Loucy (cell line): ENCODE measurements at regions not wholly inside any gene's neighbourhood (a gene's known extent, or its start where the extent isn't known, plus 50 kb on each side); places are given as distances from the start of the nearest gene placed in this dataset.

Experiments
- EZH2phosphoT487 ChIP-seq: fragments of 200-600 bp; IDR thresholded peaks from 2 replicates; pipeline ENCODE4 v1.6.1; 2018; ENCODE audit warnings: antibody characterized with exemption, mild to moderate bottlenecking, moderate library complexity, borderline replicate concordance
- TF ChIP-seq, protein P1 (sequence below): fragments of 200-600 bp; sonication (generic); conservative IDR thresholded peaks from 2 replicates; pipeline ENCODE4 v1.5.1; 2014; ENCODE audit warnings: mild to moderate bottlenecking, antibody characterized with exemption, low read length

DNA sequence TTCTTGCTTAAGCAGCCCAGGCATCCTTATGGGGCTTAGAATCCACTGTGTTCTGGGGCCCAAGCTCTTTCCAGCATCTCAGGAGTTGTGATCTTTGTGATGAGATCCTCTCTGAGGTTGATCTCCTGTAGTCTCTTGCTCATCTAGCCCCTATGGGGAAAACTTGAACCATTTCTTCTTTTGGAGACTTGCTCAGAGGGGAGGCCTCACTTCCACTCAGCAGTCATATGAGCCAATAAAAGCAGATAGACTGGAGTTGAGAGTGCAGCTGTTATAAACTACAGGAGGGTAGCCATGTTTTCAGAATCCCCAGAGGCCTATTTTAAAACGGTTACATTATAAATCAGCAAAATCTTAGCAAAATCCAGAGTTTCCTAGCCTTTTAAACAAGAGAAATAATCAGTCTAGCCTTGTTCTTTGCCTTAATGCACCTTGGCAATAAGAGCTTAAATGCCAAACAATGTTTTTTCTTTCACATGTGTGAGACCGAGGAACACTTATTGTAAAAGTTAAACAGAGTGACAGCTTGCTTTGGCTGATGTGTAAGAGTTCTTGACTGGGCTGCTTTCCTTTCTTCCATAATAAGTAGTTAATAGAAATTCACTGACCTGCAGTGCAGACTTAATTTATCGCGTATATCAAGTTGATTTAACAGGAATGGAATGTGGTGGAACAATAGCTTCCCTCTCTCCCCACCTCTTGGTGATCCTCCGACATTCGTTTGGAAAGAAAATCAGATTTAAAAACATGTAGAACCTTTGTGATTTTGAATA, 168.3 kb downstream of the NEDD1 start:
- TF ChIP-seq, protein P1, sequence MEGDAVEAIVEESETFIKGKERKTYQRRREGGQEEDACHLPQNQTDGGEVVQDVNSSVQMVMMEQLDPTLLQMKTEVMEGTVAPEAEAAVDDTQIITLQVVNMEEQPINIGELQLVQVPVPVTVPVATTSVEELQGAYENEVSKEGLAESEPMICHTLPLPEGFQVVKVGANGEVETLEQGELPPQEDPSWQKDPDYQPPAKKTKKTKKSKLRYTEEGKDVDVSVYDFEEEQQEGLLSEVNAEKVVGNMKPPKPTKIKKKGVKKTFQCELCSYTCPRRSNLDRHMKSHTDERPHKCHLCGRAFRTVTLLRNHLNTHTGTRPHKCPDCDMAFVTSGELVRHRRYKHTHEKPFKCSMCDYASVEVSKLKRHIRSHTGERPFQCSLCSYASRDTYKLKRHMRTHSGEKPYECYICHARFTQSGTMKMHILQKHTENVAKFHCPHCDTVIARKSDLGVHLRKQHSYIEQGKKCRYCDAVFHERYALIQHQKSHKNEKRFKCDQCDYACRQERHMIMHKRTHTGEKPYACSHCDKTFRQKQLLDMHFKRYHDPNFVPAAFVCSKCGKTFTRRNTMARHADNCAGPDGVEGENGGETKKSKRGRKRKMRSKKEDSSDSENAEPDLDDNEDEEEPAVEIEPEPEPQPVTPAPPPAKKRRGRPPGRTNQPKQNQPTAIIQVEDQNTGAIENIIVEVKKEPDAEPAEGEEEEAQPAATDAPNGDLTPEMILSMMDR: no peak
- no peak for TF ChIP-seq EZH2phosphoT487
